ENCODE measurements at regions not wholly inside any gene's neighbourhood (a gene's known extent, or its start where the extent isn't known, plus 50 kb on each side); places are given as distances from the start of the nearest gene placed in this dataset.

DNA sequence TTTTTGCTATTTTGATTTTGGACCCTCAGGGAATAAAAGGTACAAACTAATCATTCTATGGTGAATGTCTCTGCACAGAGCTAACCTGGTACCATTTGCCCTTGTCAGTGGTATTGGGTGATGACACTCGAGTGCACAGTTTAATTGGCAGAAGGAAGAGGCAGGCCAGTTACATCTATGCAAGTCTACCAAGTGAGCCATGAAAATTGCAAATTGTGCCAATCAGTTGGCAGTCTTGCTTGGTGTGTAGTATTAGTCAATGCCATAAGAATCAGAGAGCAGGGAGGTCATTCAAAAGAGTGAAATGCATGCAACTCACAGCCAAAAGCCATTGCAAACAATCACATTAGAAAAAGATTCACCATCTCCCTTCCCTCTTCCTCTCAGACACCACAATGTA lies 479.6 kb downstream of the ADAMTS20 start:
- Histone ChIP-seq H3K9me3 (ENCODE audit: control insufficient read depth in 1 of 2, low read length in 2 of 2) (no peaks in the 10 kb centered on the region), H3K36me3 (ENCODE audit: insufficient read depth, low read length) (no peaks in the 10 kb centered on the region), H3K4me1 (ENCODE audit: insufficient read depth, low read length) (no peaks in the 10 kb centered on the region), H3K27me3 (ENCODE audit: insufficient read depth, low read length) (no peaks in the 10 kb centered on the region), H3K27ac (ENCODE audit: low read depth, low read length) (no peak overlapping the region), H3K4me3 (ENCODE audit: low read length in 2 of 2) (no peak overlapping the region)
- H3K9me3 Mint-ChIP-seq = peaks cover 0 to 5% (median 2%) of the 10 kb centered on the region in 8 donors
- no peak overlapping the region for H3K27ac Mint-ChIP-seq
- H3K4me1 Mint-ChIP-seq = no peaks in the 10 kb centered on the region
- H3K36me3 Mint-ChIP-seq = no peaks in the 10 kb centered on the region
- H3K27me3 Mint-ChIP-seq = no peaks in the 10 kb centered on the region
- POLR2A ChIA-PET (ENCODE audit: partially characterized antibody) = no interaction called here
- CTCF ChIA-PET (ENCODE audit: partially characterized antibody) = no interaction called here
- intact Hi-C loops (cut with micrococcal nuclease) = no loop called here
- no peak overlapping the region for H3K4me3 Mint-ChIP-seq
- no peak for DNase-seq

DNA sequence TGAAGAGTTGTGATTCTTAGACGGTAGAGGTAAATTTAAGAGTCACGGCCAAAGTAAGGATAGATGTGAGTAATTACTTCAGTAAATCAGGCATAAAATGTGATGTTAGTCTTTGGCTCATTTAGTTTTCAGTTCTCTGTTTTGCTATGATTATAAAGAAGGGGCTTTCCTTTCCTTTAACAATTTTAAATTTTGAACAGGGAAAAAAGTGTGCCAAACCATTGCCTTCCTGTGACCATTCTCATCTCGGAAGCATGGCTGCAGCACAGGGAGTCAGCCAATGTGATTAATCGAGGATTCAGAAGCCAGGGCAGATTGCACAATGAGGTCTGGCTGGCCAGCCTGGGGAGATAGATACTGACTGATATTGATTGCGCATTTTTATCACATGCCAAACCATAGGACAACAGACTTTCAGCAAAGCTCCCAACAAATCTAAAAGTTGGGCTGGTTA lies 480.2 kb upstream of the PRICKLE1 start:
- H3K4me3 ChIP-seq (ENCODE audit: low read length in 2 of 2) = no peak overlapping the region
- Mint-ChIP-seq H3K27ac (no peak overlapping the region), H3K27me3 (no peaks in the 10 kb centered on the region), H3K4me1 (no peaks in the 10 kb centered on the region), H3K36me3 (no peaks in the 10 kb centered on the region), H3K4me3 (no peak overlapping the region), H3K9me3 (peaks cover 0 to 7% (median 2%) of the 10 kb centered on the region in 8 donors)
- H3K27ac ChIP-seq (ENCODE audit: low read depth, low read length) = no peak overlapping the region
- ChIA-PET CTCF (ENCODE audit: partially characterized antibody) (no interaction called here), POLR2A (ENCODE audit: partially characterized antibody) (no interaction called here)
- intact Hi-C loops (cut with micrococcal nuclease) = no loop called here
- H3K9me3 ChIP-seq (ENCODE audit: control insufficient read depth in 1 of 2, low read length in 2 of 2) = no peaks in the 10 kb centered on the region
- no peaks in the 10 kb centered on the region for H3K4me1 ChIP-seq (ENCODE audit: insufficient read depth, low read length)
- no peaks in the 10 kb centered on the region for H3K27me3 ChIP-seq (ENCODE audit: insufficient read depth, low read length)
- no peak for DNase-seq
- no peaks in the 10 kb centered on the region for H3K36me3 ChIP-seq (ENCODE audit: insufficient read depth, low read length)

DNA sequence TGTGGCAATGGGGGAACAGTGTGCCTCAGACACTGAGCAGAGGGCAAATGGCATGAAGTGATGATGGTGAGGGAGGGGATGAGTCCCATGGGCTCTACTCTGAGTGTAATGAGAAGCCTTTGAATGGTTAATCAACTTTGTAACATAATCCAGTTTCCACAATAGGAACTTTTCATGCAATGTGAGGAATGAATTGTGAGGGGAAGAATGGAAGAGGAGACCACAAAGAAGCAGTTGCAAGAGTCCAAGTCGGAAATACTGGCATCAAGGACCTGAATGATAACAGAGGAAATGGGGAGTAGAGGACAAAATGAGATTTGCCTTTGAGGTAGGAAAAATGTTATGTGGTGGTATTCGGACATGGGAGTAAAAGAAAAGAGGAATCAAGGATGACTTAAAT lies 476.9 kb upstream of the PRICKLE1 start:
- POLR2A ChIA-PET (ENCODE audit: partially characterized antibody) = no interaction called here
- H3K4me1 Mint-ChIP-seq = no peaks in the 10 kb centered on the region
- H3K4me1 ChIP-seq (ENCODE audit: insufficient read depth, low read length) = no peaks in the 10 kb centered on the region
- no peak overlapping the region for H3K4me3 ChIP-seq (ENCODE audit: low read length in 2 of 2)
- no peaks in the 10 kb centered on the region for H3K36me3 Mint-ChIP-seq
- no peaks in the 10 kb centered on the region for H3K9me3 ChIP-seq (ENCODE audit: control insufficient read depth in 1 of 2, low read length in 2 of 2)
- no peaks in the 10 kb centered on the region for H3K27me3 Mint-ChIP-seq
- CTCF ChIA-PET (ENCODE audit: partially characterized antibody) = no interaction called here
- peaks cover 0 to 5% (median 1%) of the 10 kb centered on the region in 8 donors for H3K9me3 Mint-ChIP-seq
- H3K27ac ChIP-seq (ENCODE audit: low read depth, low read length) = no peak overlapping the region
- H3K36me3 ChIP-seq (ENCODE audit: insufficient read depth, low read length) = no peaks in the 10 kb centered on the region
- no peak overlapping the region for H3K27ac Mint-ChIP-seq
- no peak for DNase-seq
- intact Hi-C loops (cut with micrococcal nuclease) = no loop called here
- no peaks in the 10 kb centered on the region for H3K27me3 ChIP-seq (ENCODE audit: insufficient read depth, low read length)
- no peak overlapping the region for H3K4me3 Mint-ChIP-seq

DNA sequence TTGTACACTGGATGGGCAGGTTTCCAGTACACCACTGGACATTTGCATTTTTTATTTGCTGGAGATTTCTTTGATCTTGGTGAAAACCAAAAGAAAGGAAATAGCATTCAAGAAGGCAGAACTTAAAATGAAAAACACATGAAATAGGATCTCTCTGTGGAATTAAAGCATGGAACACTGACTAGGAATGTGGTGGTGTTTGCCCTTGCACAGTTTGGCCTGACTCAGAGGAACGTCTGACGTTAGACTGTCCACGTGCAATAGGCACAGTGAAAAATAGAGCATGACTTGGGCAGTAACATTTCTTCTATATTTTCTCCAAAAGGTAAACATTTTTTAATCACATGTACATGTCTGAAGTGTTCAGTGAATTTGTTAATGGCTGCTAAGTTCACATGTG lies 474.1 kb upstream of the PRICKLE1 start:
- H3K4me1 ChIP-seq (ENCODE audit: insufficient read depth, low read length) = no peaks in the 10 kb centered on the region
- H3K4me3 ChIP-seq (ENCODE audit: low read length in 2 of 2) = no peak overlapping the region
- H3K27me3 Mint-ChIP-seq = no peaks in the 10 kb centered on the region
- no peaks in the 10 kb centered on the region for H3K9me3 ChIP-seq (ENCODE audit: control insufficient read depth in 1 of 2, low read length in 2 of 2)
- DNase-seq = no peak
- no peaks in the 10 kb centered on the region for H3K36me3 ChIP-seq (ENCODE audit: insufficient read depth, low read length)
- intact Hi-C loops (cut with micrococcal nuclease) = no loop called here
- H3K27me3 ChIP-seq (ENCODE audit: insufficient read depth, low read length) = no peaks in the 10 kb centered on the region
- ChIA-PET POLR2A (ENCODE audit: partially characterized antibody) (no interaction called here), CTCF (ENCODE audit: partially characterized antibody) (no interaction called here)
- H3K4me3 Mint-ChIP-seq = no peak overlapping the region
- H3K4me1 Mint-ChIP-seq = no peaks in the 10 kb centered on the region
- H3K27ac ChIP-seq (ENCODE audit: low read depth, low read length) = no peak overlapping the region
- no peaks in the 10 kb centered on the region for H3K36me3 Mint-ChIP-seq
- H3K9me3 Mint-ChIP-seq = peaks cover 0 to 5% (median 1%) of the 10 kb centered on the region in 8 donors
- no peak overlapping the region for H3K27ac Mint-ChIP-seq

DNA sequence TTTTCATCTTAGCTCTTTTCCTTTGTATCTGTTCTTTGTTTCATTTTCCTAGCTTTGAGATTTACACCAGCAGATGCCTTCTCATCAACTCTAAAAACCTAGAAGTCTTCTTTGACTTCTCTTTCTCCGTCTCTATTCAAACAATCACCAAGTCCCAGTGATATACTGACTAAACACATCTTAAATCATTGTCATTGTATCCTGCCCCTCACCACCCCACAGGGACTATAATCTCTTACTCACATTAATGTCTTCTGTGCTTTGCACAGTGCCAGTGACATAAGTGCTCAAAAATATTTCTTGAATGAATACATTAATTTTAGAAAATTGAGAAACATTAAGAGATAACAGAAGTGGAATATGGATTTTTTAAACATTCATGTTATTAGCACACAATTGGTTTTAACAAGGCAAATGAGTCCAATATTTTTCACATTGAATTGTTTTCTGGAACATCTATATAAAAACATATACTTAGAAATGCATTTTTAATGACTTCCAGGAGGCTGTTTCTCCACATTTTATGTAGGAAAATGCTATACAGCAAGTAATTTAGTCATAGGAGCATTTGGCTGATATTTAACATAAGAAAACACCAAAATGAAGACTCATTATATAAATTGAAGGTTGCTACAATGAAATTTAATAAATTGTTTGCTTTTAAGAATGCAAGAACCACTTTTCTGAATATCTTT lies 472.8 kb upstream of the PRICKLE1 start:
- no peaks in the 10 kb centered on the region for H3K36me3 ChIP-seq (ENCODE audit: insufficient read depth, low read length)
- H3K27me3 Mint-ChIP-seq = no peaks in the 10 kb centered on the region
- intact Hi-C loops (cut with micrococcal nuclease) = no loop called here
- no peaks in the 10 kb centered on the region for H3K36me3 Mint-ChIP-seq
- no peaks in the 10 kb centered on the region for H3K4me1 ChIP-seq (ENCODE audit: insufficient read depth, low read length)
- peaks cover 0 to 5% (median 1%) of the 10 kb centered on the region in 8 donors for H3K9me3 Mint-ChIP-seq
- no peak overlapping the region for H3K27ac ChIP-seq (ENCODE audit: low read depth, low read length)
- H3K27ac Mint-ChIP-seq = no peak overlapping the region
- ChIA-PET POLR2A (ENCODE audit: partially characterized antibody) (no interaction called here), CTCF (ENCODE audit: partially characterized antibody) (no interaction called here)
- H3K9me3 ChIP-seq (ENCODE audit: control insufficient read depth in 1 of 2, low read length in 2 of 2) = no peaks in the 10 kb centered on the region
- H3K4me3 ChIP-seq (ENCODE audit: low read length in 2 of 2) = no peak overlapping the region
- no peak for DNase-seq
- H3K4me3 Mint-ChIP-seq = no peak overlapping the region
- H3K4me1 Mint-ChIP-seq = no peaks in the 10 kb centered on the region
- H3K27me3 ChIP-seq (ENCODE audit: insufficient read depth, low read length) = no peaks in the 10 kb centered on the region

DNA sequence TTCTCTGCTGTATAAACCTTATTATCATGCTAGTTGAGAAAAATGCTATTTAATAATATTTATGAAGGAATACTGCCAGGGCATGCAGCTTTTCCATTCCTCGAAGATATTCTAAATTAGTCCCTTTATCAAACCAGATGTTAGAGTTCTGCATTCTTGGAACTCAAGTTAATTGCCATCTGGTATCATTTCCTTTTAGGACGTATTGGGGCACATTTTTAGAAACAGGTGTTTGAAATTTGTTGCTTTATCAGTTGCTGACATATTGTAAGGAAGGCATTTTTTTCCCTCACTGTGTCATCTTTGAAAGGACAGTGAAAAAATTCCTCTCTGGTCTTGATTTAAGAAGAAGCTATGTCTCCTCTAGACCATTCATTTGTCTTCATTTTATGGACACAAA lies 471.2 kb upstream of the PRICKLE1 start:
- no peak overlapping the region for H3K27ac ChIP-seq (ENCODE audit: low read depth, low read length)
- H3K4me1 ChIP-seq (ENCODE audit: insufficient read depth, low read length) = no peaks in the 10 kb centered on the region
- no peaks in the 10 kb centered on the region for H3K36me3 ChIP-seq (ENCODE audit: insufficient read depth, low read length)
- Mint-ChIP-seq H3K27me3 (no peaks in the 10 kb centered on the region), H3K36me3 (no peaks in the 10 kb centered on the region), H3K4me1 (no peaks in the 10 kb centered on the region), H3K4me3 (no peak overlapping the region), H3K9me3 (peaks cover 0 to 3% (median 0%) of the 10 kb centered on the region in 8 donors), H3K27ac (no peak overlapping the region)
- intact Hi-C loops (cut with micrococcal nuclease) = no loop called here
- no peaks in the 10 kb centered on the region for H3K27me3 ChIP-seq (ENCODE audit: insufficient read depth, low read length)
- no peak overlapping the region for H3K4me3 ChIP-seq (ENCODE audit: low read length in 2 of 2)
- DNase-seq = no peak
- H3K9me3 ChIP-seq (ENCODE audit: control insufficient read depth in 1 of 2, low read length in 2 of 2) = no peaks in the 10 kb centered on the region
- ChIA-PET POLR2A (ENCODE audit: partially characterized antibody) (no interaction called here), CTCF (ENCODE audit: partially characterized antibody) (no interaction called here)

DNA sequence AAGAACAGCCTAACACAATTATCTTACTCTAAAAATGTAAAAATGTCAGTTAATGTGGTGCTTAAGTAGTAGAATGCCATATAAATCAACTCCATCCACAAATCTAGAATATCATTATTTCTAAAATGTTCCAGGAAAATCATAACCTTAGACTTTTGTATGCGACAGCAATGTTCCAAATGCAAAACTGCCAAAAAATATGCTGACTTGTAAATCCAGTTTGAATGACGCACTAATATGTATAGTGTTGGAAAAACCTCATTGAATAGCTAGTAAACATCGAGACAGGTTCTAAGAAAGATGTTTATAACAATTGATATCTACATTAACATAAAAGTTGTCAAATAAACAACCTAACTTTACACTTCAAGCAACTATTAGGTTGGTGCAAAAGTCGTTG lies 469.1 kb upstream of the PRICKLE1 start:
- ChIA-PET POLR2A (ENCODE audit: partially characterized antibody) (no interaction called here), CTCF (ENCODE audit: partially characterized antibody) (no interaction called here)

DNA sequence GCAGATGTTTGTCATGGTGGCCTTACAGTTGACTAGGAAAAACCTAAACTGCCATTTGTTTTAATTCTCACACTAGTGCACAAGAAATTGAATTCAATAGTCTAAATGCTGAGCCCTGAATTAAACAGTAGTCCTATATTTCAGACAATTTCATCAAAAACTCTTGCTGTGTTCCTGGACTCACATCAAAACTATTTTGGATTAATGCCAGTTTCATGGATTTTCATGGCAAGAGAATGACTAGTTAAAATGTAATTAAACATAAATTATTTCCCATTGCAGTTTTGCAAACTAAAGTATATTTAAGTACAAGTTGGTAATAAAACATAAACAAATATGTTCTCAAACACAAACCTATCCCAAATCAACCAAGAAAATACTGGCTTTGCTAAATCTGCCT lies 468.0 kb upstream of the PRICKLE1 start:
- Mint-ChIP-seq H3K27ac (no peak overlapping the region), H3K27me3 (no peaks in the 10 kb centered on the region), H3K9me3 (peaks cover 0 to 10% (median 3%) of the 10 kb centered on the region in 8 donors), H3K4me1 (no peaks in the 10 kb centered on the region), H3K4me3 (no peak overlapping the region), H3K36me3 (no peaks in the 10 kb centered on the region)
- CTCF ChIA-PET (ENCODE audit: partially characterized antibody) = no interaction called here
- Histone ChIP-seq H3K9me3 (ENCODE audit: control insufficient read depth in 1 of 2, low read length in 2 of 2) (no peaks in the 10 kb centered on the region), H3K27ac (ENCODE audit: low read depth, low read length) (no peak overlapping the region), H3K4me3 (ENCODE audit: low read length in 2 of 2) (no peak overlapping the region), H3K4me1 (ENCODE audit: insufficient read depth, low read length) (no peaks in the 10 kb centered on the region), H3K36me3 (ENCODE audit: insufficient read depth, low read length) (no peaks in the 10 kb centered on the region), H3K27me3 (ENCODE audit: insufficient read depth, low read length) (no peaks in the 10 kb centered on the region)
- DNase-seq = no peak
- POLR2A ChIA-PET (ENCODE audit: partially characterized antibody) = no interaction called here
- intact Hi-C loops (cut with micrococcal nuclease) = no loop called here

More for the DNA sequence above, 469.1 kb upstream of the PRICKLE1 start:
- Mint-ChIP-seq H3K4me3 (no peak overlapping the region), H3K27me3 (no peaks in the 10 kb centered on the region), H3K27ac (no peak overlapping the region), H3K9me3 (peaks cover 0 to 10% (median 3%) of the 10 kb centered on the region in 8 donors), H3K4me1 (no peaks in the 10 kb centered on the region), H3K36me3 (no peaks in the 10 kb centered on the region)
- H3K27me3 ChIP-seq (ENCODE audit: insufficient read depth, low read length) = no peaks in the 10 kb centered on the region
- H3K27ac ChIP-seq (ENCODE audit: low read depth, low read length) = no peak overlapping the region
- no peaks in the 10 kb centered on the region for H3K36me3 ChIP-seq (ENCODE audit: insufficient read depth, low read length)
- DNase-seq = no peak
- intact Hi-C loops (cut with micrococcal nuclease) = no loop called here
- no peaks in the 10 kb centered on the region for H3K4me1 ChIP-seq (ENCODE audit: insufficient read depth, low read length)
- H3K4me3 ChIP-seq (ENCODE audit: low read length in 2 of 2) = no peak overlapping the region
- H3K9me3 ChIP-seq (ENCODE audit: control insufficient read depth in 1 of 2, low read length in 2 of 2) = no peaks in the 10 kb centered on the region

All from CD4-positive, alpha-beta memory T cell (primary cell).